Ectodermal cell (in vitro differentiated cells): ENCODE measurements at regions not wholly inside any gene's neighbourhood (a gene's known extent, or its start where the extent isn't known, plus 50 kb on each side); places are given as distances from the start of the nearest gene placed in this dataset.

Experiments used
- H3K27ac ChIP-seq: 2 replicates; pipeline ENCODE4 v1.7.0; 2013; ENCODE audit warnings: mild to moderate bottlenecking, low read depth, low read length; ENCODE audit not compliant: insufficient read depth, poor library complexity, severe bottlenecking
- H3K27me3 ChIP-seq: 2 replicates; pipeline ENCODE4 v1.7.0; 2013; ENCODE audit warnings: mild to moderate bottlenecking, low read length; ENCODE audit not compliant: insufficient read depth, control insufficient read depth, poor library complexity, severe bottlenecking
- H3K36me3 ChIP-seq: one replicate; pipeline ENCODE4 v1.7.0; 2013; ENCODE audit warnings: low read length; ENCODE audit not compliant: control insufficient read depth, insufficient read depth
- H3K4me1 ChIP-seq: one replicate; pipeline ENCODE4 v1.7.0; 2013; ENCODE audit warnings: low read length; ENCODE audit not compliant: control insufficient read depth, insufficient read depth
- H3K4me3 ChIP-seq: 2 replicates; pipeline ENCODE4 v1.7.0; 2013; ENCODE audit warnings: low read depth, low read length, control low read depth; ENCODE audit not compliant: insufficient read depth
- H3K9me3 ChIP-seq: 2 replicates; pipeline ENCODE4 v1.7.0; 2013; ENCODE audit warnings: mild to moderate bottlenecking, low read length, moderate library complexity; ENCODE audit not compliant: control insufficient read depth
- WGBS, 2 experiments: methylation state at CpG; one replicate each; pipeline ENCODE4 v1.1.7; 2013; ENCODE audit warnings: missing lambda C conversion rate in 2 of 2; 5-methylcytosine and 5-hydroxymethylcytosine counted together

DNA sequence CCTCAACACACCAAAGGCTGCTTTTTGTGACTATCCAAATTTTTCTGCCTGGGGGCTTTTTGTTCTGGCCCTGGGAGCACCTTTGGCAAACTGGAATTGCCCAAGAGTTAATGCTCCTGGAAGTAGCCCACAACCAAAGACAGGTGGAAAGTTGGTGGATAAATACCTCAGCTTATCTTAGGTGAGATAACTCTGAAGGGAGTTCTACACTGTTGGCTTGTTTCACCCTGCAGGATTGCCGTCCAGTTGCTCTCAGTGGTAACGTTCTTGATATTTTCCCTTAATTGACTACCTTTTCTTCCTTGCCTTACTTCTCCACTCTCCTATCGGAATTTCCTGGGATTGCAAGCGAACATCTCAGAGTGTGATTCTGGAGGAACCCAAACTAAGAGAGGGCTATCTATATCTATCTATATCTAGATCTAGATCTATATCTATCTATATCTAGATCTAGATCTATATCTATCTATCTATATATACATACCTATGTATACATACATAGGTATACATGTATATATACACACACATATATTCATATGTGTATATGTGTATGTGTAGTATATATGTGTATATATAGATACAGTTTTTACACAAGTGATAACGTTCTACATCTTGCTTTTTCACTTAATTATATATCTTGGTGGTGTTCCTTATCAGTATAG is 82.6 kb upstream of the DHX15 start:
- Histone ChIP-seq H3K36me3 (no peaks in the 10 kb centered on the region), H3K4me3 (no peak overlapping the region), H3K27me3 (no peaks in the 10 kb centered on the region), H3K9me3 (no peaks in the 10 kb centered on the region), H3K27ac (no peak overlapping the region), H3K4me1 (peaks cover 7% of the 10 kb centered on the region)
- 88 to 92% methylated on average over 4 of the region's 5 CpGs for WGBS, 2 experiments

- no peak overlapping the region for H3K27ac ChIP-seq
- H3K36me3 ChIP-seq, result no peaks in the 10 kb centered on the region
- H3K4me3 ChIP-seq, result no peak overlapping the region
- H3K4me1 ChIP-seq, result no peaks in the 10 kb centered on the region
- H3K27me3 ChIP-seq, result no peaks in the 10 kb centered on the region
- WGBS, 2 experiments, result 94 to 96% methylated on average over 8 to 10 of the region's 10 CpGs
- H3K9me3 ChIP-seq, result no peaks in the 10 kb centered on the region
Measured at GRCh38 chr4:24668956-24669355, 84.6 kb upstream of the DHX15 start.

DNA sequence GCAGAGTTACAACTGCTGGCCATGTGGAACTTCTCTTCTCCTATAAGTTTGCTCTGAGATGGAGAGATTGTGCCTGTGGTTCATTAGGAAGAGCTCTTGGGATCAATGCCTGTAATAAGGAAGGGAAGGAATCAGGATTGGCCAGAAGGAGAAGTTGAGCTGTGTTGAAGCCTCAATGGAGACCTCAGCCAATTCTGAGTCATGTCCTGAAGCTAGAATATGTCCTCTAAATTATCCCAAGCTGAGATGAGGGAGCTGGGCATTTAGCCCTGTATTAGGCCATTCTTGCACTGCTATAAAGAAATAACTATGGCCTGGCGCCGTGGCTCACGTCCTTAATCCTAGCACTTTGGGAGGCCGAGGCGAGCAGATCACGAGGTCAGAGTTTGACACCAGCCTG is 85.4 kb upstream of the DHX15 start:
- Histone ChIP-seq H3K4me1 (no peaks in the 10 kb centered on the region), H3K27ac (no peak overlapping the region), H3K9me3 (no peaks in the 10 kb centered on the region), H3K36me3 (no peaks in the 10 kb centered on the region), H3K4me3 (no peak overlapping the region), H3K27me3 (no peaks in the 10 kb centered on the region)
- 95 to 97% methylated on average over 6 of the region's 6 CpGs for WGBS, 2 experiments

- Histone ChIP-seq H3K36me3 (no peaks in the 10 kb centered on the region), H3K27me3 (no peaks in the 10 kb centered on the region), H3K4me1 (no peaks in the 10 kb centered on the region), H3K27ac (no peak overlapping the region), H3K9me3 (no peaks in the 10 kb centered on the region), H3K4me3 (no peak overlapping the region)
- WGBS, 2 experiments, result 90 to 94% methylated on average over 7 of the region's 7 CpGs
Measured at GRCh38 chr4:24671849-24672248, 87.5 kb upstream of the DHX15 start.

GRCh38 chr4:24672880-24673279 is 88.5 kb upstream of the DHX15 start:
- WGBS, 2 experiments, result 93 to 94% methylated on average over 8 of the region's 8 CpGs
- H3K4me3 ChIP-seq, result no peak overlapping the region
- H3K36me3 ChIP-seq, result no peaks in the 10 kb centered on the region
- H3K27ac ChIP-seq, result no peak overlapping the region
- no peaks in the 10 kb centered on the region for H3K4me1 ChIP-seq
- H3K9me3 ChIP-seq, result no peaks in the 10 kb centered on the region
- no peaks in the 10 kb centered on the region for H3K27me3 ChIP-seq

- Histone ChIP-seq H3K27ac (no peak overlapping the region), H3K4me1 (no peaks in the 10 kb centered on the region), H3K36me3 (no peaks in the 10 kb centered on the region), H3K4me3 (no peak overlapping the region), H3K27me3 (no peaks in the 10 kb centered on the region), H3K9me3 (no peaks in the 10 kb centered on the region)
- WGBS, 2 experiments, result 94 to 95% methylated on average over 2 of the region's 2 CpGs
Measured at GRCh38 chr4:24674279-24674678, 89.9 kb upstream of the DHX15 start.

DNA sequence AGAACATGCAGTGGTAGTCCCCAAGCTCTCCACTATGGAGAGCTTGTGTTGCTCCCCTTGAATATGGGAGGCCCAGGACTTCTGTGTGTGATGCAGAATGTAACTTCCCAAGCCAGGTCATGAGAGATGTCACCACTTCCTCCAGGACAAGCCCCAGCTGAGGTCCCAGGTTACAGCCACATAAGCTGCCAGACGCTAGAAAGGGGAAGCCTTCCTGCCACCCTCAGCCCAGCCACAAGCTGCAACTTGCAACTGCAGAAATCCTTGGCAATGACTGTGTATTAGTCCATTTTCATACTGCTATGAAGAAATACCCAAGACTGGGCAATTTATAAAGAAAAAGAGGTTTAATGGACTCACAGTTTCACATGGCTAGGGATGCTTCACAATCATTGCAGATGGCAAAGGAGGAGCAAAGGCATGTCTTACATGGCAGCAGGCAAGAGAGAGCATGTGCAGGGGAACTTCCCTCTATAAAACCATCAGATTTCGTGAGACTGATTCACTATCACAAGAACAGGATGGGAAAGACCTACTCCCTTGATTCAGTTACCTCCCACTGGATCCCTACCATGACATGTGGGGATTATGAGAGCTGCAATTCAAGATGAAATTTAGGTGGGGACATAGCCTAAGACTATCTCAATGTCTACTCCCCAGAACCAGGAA is 91.5 kb upstream of the DHX15 start:
- WGBS, 2 experiments, result 94 to 97% methylated on average over 2 of the region's 2 CpGs
- no peaks in the 10 kb centered on the region for H3K9me3 ChIP-seq
- H3K36me3 ChIP-seq, result no peaks in the 10 kb centered on the region
- H3K27ac ChIP-seq, result no peak overlapping the region
- H3K4me3 ChIP-seq, result no peak overlapping the region
- no peaks in the 10 kb centered on the region for H3K4me1 ChIP-seq
- no peaks in the 10 kb centered on the region for H3K27me3 ChIP-seq

- no peak overlapping the region for H3K27ac ChIP-seq
- no peaks in the 10 kb centered on the region for H3K9me3 ChIP-seq
- no peaks in the 10 kb centered on the region for H3K4me1 ChIP-seq
- WGBS, 2 experiments, result 87 to 96% methylated on average over 3 to 4 of the region's 4 CpGs
- no peaks in the 10 kb centered on the region for H3K27me3 ChIP-seq
- no peak overlapping the region for H3K4me3 ChIP-seq
- H3K36me3 ChIP-seq, result no peaks in the 10 kb centered on the region
Measured at GRCh38 chr4:24677909-24678308, 93.6 kb upstream of the DHX15 start.

- H3K4me1 ChIP-seq, result no peaks in the 10 kb centered on the region
- H3K27ac ChIP-seq, result no peak overlapping the region
- H3K4me3 ChIP-seq, result no peak overlapping the region
- no peaks in the 10 kb centered on the region for H3K9me3 ChIP-seq
- H3K27me3 ChIP-seq, result no peaks in the 10 kb centered on the region
- WGBS, 2 experiments, result 74 to 80% methylated on average over 9 of the region's 9 CpGs
- H3K36me3 ChIP-seq, result no peaks in the 10 kb centered on the region
Measured at GRCh38 chr4:24680746-24681448, 96.5 kb upstream of the DHX15 start.

DNA sequence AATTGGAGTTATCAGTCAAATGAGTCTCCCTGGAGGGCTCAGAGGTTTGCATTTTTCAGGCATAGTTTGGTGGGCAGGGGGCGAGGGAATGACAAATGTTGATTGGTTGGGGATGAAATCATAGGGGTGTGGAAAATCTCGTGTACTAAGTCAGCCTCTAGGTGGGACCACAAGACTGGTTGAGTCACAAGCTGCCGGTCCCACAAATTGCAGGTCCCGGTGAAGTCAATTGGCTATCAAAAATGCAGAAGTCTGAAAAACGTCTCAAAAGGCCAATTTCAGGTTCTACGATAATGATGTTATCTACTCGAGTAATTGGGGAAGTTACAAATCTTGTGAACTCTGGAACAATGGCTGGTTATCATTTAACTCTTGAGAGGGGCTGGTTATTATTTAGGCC is 98.8 kb upstream of the DHX15 start:
- no peaks in the 10 kb centered on the region for H3K27me3 ChIP-seq
- no peaks in the 10 kb centered on the region for H3K9me3 ChIP-seq
- H3K36me3 ChIP-seq, result no peaks in the 10 kb centered on the region
- WGBS, 2 experiments, result 81 to 82% methylated on average over 7 of the region's 7 CpGs
- H3K4me3 ChIP-seq, result no peak overlapping the region
- no peak overlapping the region for H3K27ac ChIP-seq
- H3K4me1 ChIP-seq, result no peaks in the 10 kb centered on the region
